ENCODE measurements at regions not wholly inside any gene's neighbourhood (a gene's known extent, or its start where the extent isn't known, plus 50 kb on each side); places are given as distances from the start of the nearest gene placed in this dataset.

DNA sequence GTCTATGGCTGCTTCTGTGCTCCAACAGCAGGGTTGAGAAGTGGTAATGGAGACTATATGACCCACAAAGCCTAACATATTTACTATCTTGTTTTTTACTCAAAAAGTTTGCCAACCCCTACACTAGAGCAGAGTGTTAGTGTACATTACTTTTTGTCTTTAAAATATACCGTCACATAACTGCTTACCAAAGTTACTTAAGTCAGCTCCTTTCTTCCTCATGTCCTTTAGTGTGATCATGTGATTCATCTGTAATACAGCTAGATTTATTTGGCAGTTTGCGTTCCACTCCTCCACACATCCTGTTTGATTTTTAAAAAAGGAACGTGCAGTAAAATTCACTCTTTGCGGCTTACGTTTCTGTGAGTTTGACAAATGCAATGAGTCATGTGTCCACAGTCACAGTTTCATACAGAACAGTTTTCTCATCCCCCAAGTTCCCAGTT, 162.4 kb upstream of the GPRIN3 start:
- H2AFZ ChIP-seq (ENCODE audit: low read depth, low read length) = no peak overlapping the region
- CTCF ChIA-PET (ENCODE audit: low intra/inter-chr PET ratio) = no interaction called here
- no peak overlapping the region for H3K4me3 ChIP-seq
- WGBS (ENCODE audit: insufficient coverage, low coverage, missing lambda C conversion rate) = 13% methylated on average over 5 of the region's 5 CpGs
- H3K4me1 ChIP-seq (replicated peaks in 1 of 2; ENCODE audit: control insufficient read depth in 2 of 2, insufficient read depth in 2 of 2, low read length in 2 of 2) = no peaks in the 10 kb centered on the region
- TF ChIP-seq MYNN (IDR thresholded peaks at IDR 0.05) = no peak
- TF ChIP-seq MYNN (CRISPR knock-in tag; IDR thresholded peaks at IDR 0.05) = no peak
- TF ChIP-seq, protein P1, sequence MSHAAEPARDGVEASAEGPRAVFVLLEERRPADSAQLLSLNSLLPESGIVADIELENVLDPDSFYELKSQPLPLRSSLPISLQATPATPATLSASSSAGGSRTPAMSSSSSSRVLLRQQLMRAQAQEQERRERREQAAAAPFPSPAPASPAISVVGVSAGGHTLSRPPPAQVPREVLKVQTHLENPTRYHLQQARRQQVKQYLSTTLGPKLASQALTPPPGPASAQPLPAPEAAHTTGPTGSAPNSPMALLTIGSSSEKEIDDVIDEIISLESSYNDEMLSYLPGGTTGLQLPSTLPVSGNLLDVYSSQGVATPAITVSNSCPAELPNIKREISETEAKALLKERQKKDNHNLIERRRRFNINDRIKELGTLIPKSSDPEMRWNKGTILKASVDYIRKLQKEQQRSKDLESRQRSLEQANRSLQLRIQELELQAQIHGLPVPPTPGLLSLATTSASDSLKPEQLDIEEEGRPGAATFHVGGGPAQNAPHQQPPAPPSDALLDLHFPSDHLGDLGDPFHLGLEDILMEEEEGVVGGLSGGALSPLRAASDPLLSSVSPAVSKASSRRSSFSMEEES (CRISPR knock-in tag; IDR thresholded peaks at IDR 0.05) = peak; percentile 78
- TF ChIP-seq SP2 (IDR thresholded peaks at IDR 0.05; ENCODE audit: extremely low read depth, low read depth, low read length, poor library complexity, severe bottlenecking) = no peak
- TF ChIP-seq, protein P2, sequence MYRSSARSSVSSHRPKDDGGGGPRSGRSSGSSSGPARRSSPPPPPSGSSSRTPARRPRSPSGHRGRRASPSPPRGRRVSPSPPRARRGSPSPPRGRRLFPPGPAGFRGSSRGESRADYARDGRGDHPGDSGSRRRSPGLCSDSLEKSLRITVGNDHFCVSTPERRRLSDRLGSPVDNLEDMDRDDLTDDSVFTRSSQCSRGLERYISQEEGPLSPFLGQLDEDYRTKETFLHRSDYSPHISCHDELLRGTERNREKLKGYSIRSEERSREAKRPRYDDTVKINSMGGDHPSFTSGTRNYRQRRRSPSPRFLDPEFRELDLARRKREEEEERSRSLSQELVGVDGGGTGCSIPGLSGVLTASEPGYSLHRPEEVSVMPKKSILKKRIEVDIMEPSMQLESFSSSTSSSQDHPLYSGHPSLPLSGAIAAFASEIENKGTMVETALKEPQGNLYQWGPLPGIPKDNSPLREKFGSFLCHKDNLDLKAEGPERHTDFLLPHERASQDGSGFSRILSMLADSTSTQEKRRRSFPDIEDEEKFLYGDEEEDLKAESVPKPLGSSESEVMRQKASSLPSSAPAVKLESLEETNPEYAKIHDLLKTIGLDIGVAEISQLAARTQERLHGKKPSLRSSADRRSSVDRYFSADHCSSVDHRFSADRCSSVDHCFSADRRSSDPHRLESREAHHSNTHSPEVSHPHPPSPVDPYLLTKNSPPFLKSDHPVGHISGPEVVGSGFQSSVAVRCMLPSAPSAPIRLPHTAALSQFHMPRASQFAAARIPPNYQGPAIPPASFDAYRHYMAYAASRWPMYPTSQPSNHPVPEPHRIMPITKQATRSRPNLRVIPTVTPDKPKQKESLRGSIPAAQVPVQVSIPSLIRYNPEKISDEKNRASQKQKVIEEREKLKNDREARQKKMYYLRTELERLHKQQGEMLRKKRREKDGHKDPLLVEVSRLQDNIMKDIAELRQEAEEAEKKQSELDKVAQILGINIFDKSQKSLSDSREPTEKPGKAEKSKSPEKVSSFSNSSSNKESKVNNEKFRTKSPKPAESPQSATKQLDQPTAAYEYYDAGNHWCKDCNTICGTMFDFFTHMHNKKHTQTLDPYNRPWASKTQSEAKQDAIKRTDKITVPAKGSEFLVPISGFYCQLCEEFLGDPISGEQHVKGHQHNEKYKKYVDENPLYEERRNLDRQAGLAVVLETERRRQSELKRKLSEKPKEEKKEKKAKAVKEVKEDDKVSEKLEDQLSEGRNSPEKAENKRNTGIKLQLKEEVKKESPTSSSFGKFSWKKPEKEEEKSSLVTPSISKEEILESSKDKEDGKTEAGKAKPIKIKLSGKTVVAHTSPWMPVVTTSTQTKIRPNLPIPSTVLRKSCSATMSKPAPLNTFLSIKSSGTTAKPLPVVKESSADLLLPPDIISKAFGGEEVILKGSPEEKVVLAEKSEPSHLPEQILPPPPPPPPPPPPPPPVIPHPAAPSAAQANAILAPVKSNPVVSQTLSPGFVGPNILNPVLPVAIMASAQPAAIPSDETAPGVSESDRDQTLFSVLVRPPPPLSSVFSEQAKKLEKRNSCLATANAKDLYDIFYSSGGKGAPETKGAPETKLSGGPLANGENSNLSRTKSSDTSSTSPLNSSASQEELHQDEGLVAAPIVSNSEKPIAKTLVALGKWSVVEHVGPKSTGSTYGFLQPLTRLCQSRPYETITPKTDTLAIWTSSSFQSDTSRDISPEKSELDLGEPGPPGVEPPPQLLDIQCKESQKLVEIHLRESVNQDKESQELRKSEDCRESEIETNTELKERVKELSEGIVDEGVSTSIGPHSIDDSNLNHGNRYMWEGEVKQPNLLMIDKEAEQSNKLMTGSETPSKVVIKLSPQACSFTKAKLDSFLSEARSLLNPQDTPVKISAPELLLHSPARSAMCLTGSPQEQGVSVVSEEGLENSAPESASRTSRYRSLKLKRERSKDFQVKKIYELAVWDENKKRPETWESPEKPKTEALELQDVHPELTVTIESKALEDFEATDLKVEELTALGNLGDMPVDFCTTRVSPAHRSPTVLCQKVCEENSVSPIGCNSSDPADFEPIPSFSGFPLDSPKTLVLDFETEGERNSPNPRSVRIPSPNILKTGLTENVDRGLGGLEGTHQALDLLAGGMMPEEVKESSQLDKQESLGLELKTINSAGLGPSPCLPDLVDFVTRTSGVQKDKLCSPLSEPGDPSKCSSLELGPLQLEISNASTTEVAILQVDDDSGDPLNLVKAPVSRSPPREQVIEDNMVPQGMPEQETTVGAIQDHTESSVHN (IDR thresholded peaks at IDR 0.05; ENCODE audit: borderline replicate concordance in 1 of 2, low read depth in 1 of 2) = no peak
- H3K27me3 ChIP-seq (ENCODE audit: control insufficient read depth in 2 of 2, insufficient read depth in 2 of 2, low read length in 2 of 2) = no peaks in the 10 kb centered on the region
- intact Hi-C loops (cut with micrococcal nuclease) (no loop called here), in situ Hi-C loops (cut with MboI) (no loop called here)
- DNase-seq (ENCODE audit: extremely low read depth in 1 of 4, low spot score in 3 of 4) = no peak
- no peak for ATAC-seq
- no TSS peak for BruUV-seq (replicated peaks)
- H3K27ac ChIP-seq (ENCODE audit: extremely low read depth, low read depth, low read length) = no peak overlapping the region
- FAIRE-seq = no peak
- H3K36me3 ChIP-seq (ENCODE audit: control insufficient read depth, insufficient read depth, low read length) = no peaks in the 10 kb centered on the region
- H4K20me1 ChIP-seq (replicated peaks; ENCODE audit: control insufficient read depth, insufficient read depth, low read length) = no peaks in the 10 kb centered on the region
- POLR2A ChIA-PET = no interaction called here
- H3K79me2 ChIP-seq (ENCODE audit: control insufficient read depth, insufficient read depth, low read length) = no peaks in the 10 kb centered on the region
- H3K4me2 ChIP-seq (ENCODE audit: insufficient read depth, low read length) = no peak overlapping the region
- H3K9me3 ChIP-seq (replicated peaks; ENCODE audit: control insufficient read depth, insufficient read depth, low read depth, low read length) = no peaks in the 10 kb centered on the region
- H3K9me1 ChIP-seq (ENCODE audit: control insufficient read depth, insufficient read depth, low read length) = no peaks in the 10 kb centered on the region
- H3K9ac ChIP-seq (ENCODE audit: insufficient read depth in 1 of 2, low read depth in 2 of 2, low read length in 2 of 2) = no peak overlapping the region
